NB4 (cell line): ENCODE measurements at regions not wholly inside any gene's neighbourhood (a gene's known extent, or its start where the extent isn't known, plus 50 kb on each side); places are given as distances from the start of the nearest gene placed in this dataset.

ENCODE experiments used
- DNase-seq: peaks from one replicate; pipeline ENCODE4 v3.0.0; 2010; ENCODE audit warnings: low read depth
- H3K4me3 ChIP-seq: one replicate; pipeline ENCODE4 v1.5.1; 2011; ENCODE audit warnings: mild to moderate bottlenecking, low read depth, low read length, moderate library complexity
- MYC ChIP-seq: IDR thresholded peaks from 2 replicates; pipeline ENCODE4 v1.6.1; 2011; ENCODE audit warnings: low read depth, low read length
- POLR2A ChIP-seq: IDR thresholded peaks from 2 replicates; pipeline ENCODE4 v1.6.1; 2011; ENCODE audit warnings: mild to moderate bottlenecking; ENCODE audit not compliant: insufficient read length; ENCODE audit errors: extremely low read depth
- TF ChIP-seq, protein P1 (sequence below): IDR thresholded peaks from 2 replicates; pipeline ENCODE4 v1.6.1; 2011; ENCODE audit warnings: low read depth, low read length
- TF ChIP-seq, protein P2 (sequence below): IDR thresholded peaks from one replicate; pipeline ENCODE4 v1.5.1; 2012; ENCODE audit warnings: low read depth, low read length

DNA sequence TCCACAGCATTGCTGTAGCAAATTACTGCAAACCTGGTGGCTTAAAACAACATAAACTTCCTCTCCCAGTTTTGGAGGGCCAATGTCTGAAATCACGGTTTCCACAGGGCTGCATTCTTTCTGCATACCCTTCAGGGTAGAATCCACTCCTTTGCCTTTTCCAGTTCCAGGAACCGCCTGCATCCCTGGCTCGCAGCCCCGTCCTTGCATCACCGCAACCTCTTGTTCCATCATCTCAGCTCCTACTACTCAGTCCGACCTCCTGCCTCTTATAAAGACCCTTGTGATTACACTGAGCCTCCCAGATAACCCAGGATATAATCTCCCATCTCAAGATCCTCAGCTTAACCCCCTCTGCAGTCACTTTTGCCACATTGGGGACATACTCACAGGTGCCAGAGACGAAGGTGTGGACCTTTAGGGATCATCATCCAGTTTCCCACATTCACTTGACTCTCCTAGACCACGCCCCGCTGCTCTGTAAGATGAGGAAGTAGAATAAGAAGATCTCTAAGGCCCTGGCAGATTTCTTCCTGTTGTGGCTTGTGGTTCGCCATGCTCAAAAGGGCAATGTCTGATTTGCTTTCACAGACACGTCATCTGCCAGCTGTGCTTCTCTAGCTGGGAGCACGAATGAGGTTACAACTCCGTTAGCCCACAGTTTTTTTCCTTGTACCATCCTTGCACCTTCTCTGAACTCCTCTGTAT is 103.6 kb upstream of the AGAP1 start:
- no peak overlapping the region for H3K4me3 ChIP-seq

DNA sequence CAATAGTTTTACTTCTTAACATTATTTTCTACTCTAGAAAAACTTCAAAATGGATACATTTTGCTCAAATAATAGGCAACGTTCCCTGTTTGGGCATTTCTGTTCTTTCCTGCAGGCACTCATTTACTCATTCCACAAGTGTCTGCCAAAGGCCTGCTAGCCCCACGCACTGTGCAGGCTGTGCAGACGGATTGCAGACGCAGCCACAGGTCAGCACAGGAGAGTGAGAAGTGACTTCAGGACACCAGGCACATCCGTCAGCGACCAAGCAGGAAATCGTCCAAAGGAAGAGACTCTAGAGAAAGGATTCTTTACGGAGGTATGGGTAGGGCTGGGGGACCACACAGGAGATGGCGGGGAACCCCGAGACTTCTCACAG is 103.0 kb upstream of the AGAP1 start:
- TF ChIP-seq MYC (no peak; the same call in 1 of the 2 replicates), POLR2A (no peak)
- TF ChIP-seq, protein P1, sequence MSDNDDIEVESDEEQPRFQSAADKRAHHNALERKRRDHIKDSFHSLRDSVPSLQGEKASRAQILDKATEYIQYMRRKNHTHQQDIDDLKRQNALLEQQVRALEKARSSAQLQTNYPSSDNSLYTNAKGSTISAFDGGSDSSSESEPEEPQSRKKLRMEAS, result no peak
- TF ChIP-seq, protein P2, sequence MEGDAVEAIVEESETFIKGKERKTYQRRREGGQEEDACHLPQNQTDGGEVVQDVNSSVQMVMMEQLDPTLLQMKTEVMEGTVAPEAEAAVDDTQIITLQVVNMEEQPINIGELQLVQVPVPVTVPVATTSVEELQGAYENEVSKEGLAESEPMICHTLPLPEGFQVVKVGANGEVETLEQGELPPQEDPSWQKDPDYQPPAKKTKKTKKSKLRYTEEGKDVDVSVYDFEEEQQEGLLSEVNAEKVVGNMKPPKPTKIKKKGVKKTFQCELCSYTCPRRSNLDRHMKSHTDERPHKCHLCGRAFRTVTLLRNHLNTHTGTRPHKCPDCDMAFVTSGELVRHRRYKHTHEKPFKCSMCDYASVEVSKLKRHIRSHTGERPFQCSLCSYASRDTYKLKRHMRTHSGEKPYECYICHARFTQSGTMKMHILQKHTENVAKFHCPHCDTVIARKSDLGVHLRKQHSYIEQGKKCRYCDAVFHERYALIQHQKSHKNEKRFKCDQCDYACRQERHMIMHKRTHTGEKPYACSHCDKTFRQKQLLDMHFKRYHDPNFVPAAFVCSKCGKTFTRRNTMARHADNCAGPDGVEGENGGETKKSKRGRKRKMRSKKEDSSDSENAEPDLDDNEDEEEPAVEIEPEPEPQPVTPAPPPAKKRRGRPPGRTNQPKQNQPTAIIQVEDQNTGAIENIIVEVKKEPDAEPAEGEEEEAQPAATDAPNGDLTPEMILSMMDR, result no peak
- no peak for DNase-seq
- H3K4me3 ChIP-seq, result no peak overlapping the region

More for the DNA sequence above, 103.6 kb upstream of the AGAP1 start:
- peak; percentile 86 for DNase-seq
- TF ChIP-seq, protein P1, result peak; percentile 53
- TF ChIP-seq POLR2A (no peak), MYC (peak; percentile 62; the same call in 1 of the 2 replicates)
- TF ChIP-seq, protein P2, result no peak

DNA sequence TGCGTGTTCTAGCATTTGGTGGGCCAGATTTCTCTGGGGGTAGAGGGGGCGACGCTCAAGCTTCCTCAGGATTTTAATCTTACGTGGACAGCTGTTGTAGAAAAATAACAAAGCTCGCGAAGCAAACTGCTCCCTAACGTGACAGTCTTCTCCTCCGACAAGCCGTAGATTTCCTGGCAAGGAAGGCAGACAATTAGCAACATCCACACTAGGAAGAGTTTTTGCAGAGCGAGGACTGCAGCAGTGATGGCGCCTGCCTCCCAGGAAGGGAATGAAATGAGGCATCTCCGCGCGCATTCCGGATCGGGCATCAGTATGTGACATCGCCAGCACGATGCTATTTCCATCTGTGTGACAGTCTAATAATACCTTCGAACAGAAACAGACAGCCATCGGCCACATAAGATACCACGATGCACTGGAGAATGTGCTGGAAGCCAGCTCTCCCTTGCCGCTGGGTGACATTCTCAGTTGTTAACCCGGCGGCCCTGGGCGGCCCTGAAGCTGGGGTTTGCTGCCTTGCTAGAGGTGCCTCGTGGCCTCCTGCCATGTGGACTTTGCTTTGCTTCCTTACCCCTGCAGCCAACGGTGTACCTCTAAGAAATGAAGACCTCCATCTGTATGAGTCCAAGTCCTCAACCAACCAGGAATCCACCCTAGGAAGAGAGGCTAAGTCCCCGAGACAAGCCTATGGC is 101.8 kb upstream of the AGAP1 start:
- no peak for DNase-seq
- no peak overlapping the region for H3K4me3 ChIP-seq
- TF ChIP-seq, protein P1, result no peak
- TF ChIP-seq, protein P2, result no peak
- no peak for TF ChIP-seq MYC
- no peak for TF ChIP-seq POLR2A

DNA sequence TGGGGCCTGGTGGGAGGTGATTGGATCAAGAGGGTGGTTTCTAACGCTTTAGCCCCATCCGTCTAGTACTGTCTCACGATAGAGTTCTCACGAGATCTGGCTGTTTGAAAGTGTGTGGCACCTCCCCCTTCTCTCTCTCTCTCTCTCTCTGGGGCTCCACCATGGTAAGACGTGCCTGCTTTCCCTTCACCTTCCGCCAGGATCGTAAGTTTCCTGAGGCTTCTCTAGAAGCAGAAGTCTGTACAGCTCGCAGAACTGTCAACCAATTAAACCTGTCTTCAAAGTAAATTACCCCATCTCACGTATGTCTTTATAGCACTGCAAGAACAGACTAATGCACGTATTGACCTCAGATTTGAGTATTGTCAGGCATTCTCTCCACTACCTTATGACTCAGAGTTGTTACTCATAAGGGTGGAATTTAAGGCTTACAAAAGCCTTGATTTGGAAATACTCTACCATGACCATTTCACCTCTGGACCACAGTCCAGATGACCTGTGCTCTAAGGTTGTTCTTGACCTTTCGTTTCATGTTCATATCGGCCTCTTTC is 99.5 kb upstream of the AGAP1 start:
- H3K4me3 ChIP-seq, result no peak overlapping the region
- DNase-seq, result no peak
- no peak for TF ChIP-seq POLR2A

DNA sequence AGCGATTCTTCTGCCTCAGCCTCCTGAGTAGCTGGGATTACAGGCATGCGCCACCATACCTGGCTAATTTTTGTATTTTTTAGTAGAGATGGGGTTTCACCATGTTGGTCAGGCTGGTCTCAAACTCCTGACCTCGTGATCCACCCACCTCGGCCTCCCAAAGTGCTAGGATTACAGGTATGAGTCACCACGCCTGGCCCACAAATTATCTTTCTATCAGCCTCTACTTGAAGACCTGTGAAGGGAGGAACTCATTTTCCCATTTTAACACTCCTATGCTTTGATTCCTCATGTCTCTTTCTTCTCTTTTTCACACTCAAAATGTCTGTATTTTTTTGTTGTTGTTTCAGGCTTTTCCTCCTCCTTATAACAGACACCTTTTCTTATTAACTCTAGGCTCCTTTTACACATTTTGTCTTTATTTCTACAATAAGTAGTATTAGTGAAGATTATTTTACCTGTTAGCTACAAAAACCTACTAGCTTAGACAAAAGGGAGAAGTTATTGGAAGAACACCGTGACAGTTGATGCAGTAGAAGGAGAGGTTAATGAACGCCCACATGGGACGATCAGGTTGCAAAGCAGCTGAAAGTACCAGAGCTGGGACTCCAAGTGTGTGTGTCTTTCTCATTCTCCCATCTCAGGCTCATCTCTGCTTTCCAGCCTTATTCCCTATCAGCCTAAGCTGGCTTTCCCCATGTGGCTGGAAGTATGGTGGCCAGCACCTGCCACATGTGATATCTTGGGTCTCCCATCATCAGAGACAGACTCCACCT is 97.6 kb upstream of the AGAP1 start:
- H3K4me3 ChIP-seq, result no peak overlapping the region
- TF ChIP-seq, protein P1, result no peak
- TF ChIP-seq MYC (no peak), POLR2A (no peak)
- TF ChIP-seq, protein P2, result no peak
- DNase-seq, result no peak

DNA sequence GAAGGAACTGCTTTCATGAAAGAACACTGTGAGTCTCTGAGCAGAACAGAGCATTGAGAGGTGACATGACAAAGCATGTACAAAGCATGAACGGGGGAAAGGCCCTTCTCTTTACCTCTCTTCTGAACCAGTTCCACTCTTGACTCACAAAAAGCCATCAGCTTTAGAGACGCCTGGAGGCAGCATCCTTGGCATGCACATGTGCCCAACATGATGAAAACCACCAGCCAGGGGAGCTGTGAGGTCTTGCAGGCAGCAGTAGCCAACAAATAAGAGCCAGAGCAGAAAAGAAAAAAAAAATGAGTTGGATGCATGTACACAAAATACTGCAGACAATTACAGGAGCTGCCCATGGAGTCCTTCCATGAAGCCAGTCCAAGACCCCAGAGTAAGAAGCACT is 95.5 kb upstream of the AGAP1 start:
- TF ChIP-seq, protein P2, result no peak
- TF ChIP-seq, protein P1, result no peak
- no peak for TF ChIP-seq POLR2A
- no peak for TF ChIP-seq MYC
- no peak for DNase-seq
- H3K4me3 ChIP-seq, result no peak overlapping the region
